Psoas muscle (tissue), 7 donors: ENCODE measurements at regions not wholly inside any gene's neighbourhood (a gene's known extent, or its start where the extent isn't known, plus 50 kb on each side); places are given as distances from the start of the nearest gene placed in this dataset.

Experiments
- ATAC-seq, 4 donors: fragments of 200-7000 bp; cut with Tn5 transposase; one replicate each; pipeline ENCODE4 v1.9.1; 2020; ENCODE audit warnings: moderate library complexity in 3 of 4, mild to moderate bottlenecking in 2 of 4
- DNase-seq, 2 donors: peaks; one replicate each; pipeline ENCODE4 v3.0.0-alpha.2; 2020
- H3K27ac ChIP-seq: fragments of 200-600 bp; one replicate; pipeline ENCODE4 v1.8.0; 2022
- H3K27me3 ChIP-seq, 3 donors: fragments of 200-600 bp in 1 of 3; one replicate each; pipeline versions ENCODE4 v1.6.1 to v1.8.0; 2013 to 2022; ENCODE audit warnings: low read length in 2 of 3, mild to moderate bottlenecking in 2 of 3, moderate library complexity in 1 of 3; ENCODE audit not compliant: insufficient read depth in 3 of 3
- H3K36me3 ChIP-seq, 2 donors: fragments of 200-600 bp in 1 of 2; one replicate each; pipeline versions ENCODE4 v1.6.1 to v1.8.0; 2013 to 2022; ENCODE audit warnings: low read depth in 1 of 2, mild to moderate bottlenecking in 1 of 2, moderate library complexity in 1 of 2; ENCODE audit not compliant: insufficient read depth in 1 of 2
- H3K4me1 ChIP-seq: fragments of 200-600 bp; one replicate; pipeline ENCODE4 v1.8.0; 2022
- H3K4me3 ChIP-seq: fragments of 200-600 bp; one replicate; pipeline ENCODE4 v1.8.0; 2022; ENCODE audit warnings: mild to moderate bottlenecking
- H3K9me3 ChIP-seq: fragments of 200-600 bp; one replicate; pipeline ENCODE4 v1.8.0; 2022
- CTCF ChIP-seq: fragments of 200-600 bp; IDR thresholded peaks from one replicate; pipeline ENCODE4 v1.8.0; 2022; ENCODE audit warnings: antibody characterized with exemption
- WGBS, 3 donors: extraction: QIAGEN DNeasy Blood & Tissue Kit; methylation state at CpG; one replicate each; pipeline versions ENCODE4 v1.1.6 to v1.1.7; 2013; 5-methylcytosine and 5-hydroxymethylcytosine counted together
- intact Hi-C, 2 donors: fragments of 100-400 bp; cut with DNase I; formaldehyde crosslinking; loops; one replicate each; pipeline versions ENCODE4 v1.11.0 to v1.14.2; 2022
- donor health status: healthy with polysubstance abuse.
- donor health status: DM: no; HTN: no; CAD: no; lungs with moderate emphysema.
- donor health status: Bipolar disorder and iron deficiency.
- donor health status: healthy.
- donor health status: DM: yes; HTN: yes; CAD: no.
- donor health status: DM: no; HTN: no; CAD: no.
- donor health status: DM: yes; HTN: yes; CAD: no.

DNA sequence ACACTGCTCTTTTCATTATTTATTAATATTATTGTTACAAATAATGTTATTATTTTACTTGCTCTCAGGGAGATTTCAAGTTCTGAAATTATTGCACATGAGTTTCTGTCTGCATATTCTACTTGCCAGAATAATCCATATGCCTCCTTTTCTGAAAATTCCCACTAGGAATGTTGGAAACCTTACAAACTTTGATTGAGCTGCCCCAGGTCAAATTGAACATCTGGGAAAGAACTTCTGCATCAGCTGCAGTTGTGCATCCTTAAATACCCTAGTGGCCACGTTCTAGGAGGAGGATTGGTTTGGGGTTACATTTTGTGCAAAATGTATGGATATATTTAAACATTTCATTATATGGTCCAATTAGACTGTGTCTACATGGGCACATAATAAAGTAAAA lies 1302.7 kb upstream of the PIK3C3 start:
- no peak for DNase-seq
- whole genome bisulfite sequencing, 3 donors, result 3 to 11% (median 3%) methylated on average over 1 of the region's 1 CpG
- H3K4me3 ChIP-seq, result no peak overlapping the region
- no peaks in the 10 kb centered on the region for H3K4me1 ChIP-seq
- H3K36me3 ChIP-seq, result no peaks in the 10 kb centered on the region
- no peak for ATAC-seq
- no peaks in the 10 kb centered on the region for H3K27me3 ChIP-seq
- H3K27ac ChIP-seq, result no peak overlapping the region
- H3K9me3 ChIP-seq, result no peaks in the 10 kb centered on the region
- intact Hi-C loops, result loop anchor here in 1 of 2 donors (2.0 kb wide), 1 partner anchor 20 kb away; no protein-coding TSS in a partner anchor
- no peak for TF ChIP-seq CTCF

- no peak overlapping the region for H3K4me3 ChIP-seq
Measured at GRCh38 chr18:40651163-40651562, 1303.9 kb upstream of the PIK3C3 start.

DNA sequence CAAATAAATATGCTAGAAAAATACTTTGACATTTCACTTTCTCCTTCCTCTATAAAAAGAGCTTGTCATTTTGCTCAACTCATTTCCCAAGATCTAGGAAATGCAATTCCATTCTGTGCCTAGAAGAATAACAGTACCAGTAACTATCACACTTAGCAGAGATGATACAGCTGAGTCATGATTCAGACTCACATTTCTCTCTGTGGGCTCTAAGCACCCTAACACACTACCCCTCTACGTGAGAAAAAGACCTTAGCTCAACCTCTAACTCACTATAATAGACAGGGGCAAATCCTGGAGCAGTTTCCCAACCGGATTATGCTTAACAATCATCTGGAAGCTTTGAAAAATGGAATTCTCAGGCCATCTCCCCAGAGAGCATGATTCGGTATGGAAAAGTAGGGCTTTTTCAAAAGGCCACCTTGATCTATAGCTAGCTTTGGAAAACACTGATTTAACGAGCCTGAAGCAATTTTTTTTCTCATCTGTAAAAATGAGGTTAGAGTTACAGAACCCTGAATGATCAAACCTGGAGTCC lies 1312.3 kb upstream of the PIK3C3 start:
- Histone ChIP-seq H3K27ac (no peak overlapping the region), H3K4me1 (no peaks in the 10 kb centered on the region), H3K4me3 (no peak overlapping the region), H3K36me3 (no peaks in the 10 kb centered on the region), H3K9me3 (no peaks in the 10 kb centered on the region), H3K27me3 (no peaks in the 10 kb centered on the region)
- TF ChIP-seq CTCF, result no peak
- intact Hi-C loops, result no loop called here
- DNase-seq (no peak), ATAC-seq (no peak)
- 44 to 52% (median 46%) methylated on average over 4 of the region's 4 CpGs for WGBS, 3 donors

More at GRCh38 chr18:40651163-40651562, 1303.9 kb upstream of the PIK3C3 start:
- no peaks in the 10 kb centered on the region for H3K9me3 ChIP-seq
- H3K36me3 ChIP-seq, result no peaks in the 10 kb centered on the region
- intact Hi-C loops, result no loop called here
- WGBS, 3 donors, result 83 to 88% (median 87%) methylated on average over 3 of the region's 3 CpGs
- H3K4me1 ChIP-seq, result no peaks in the 10 kb centered on the region
- TF ChIP-seq CTCF, result no peak
- DNase-seq, result no peak
- H3K27me3 ChIP-seq, result no peaks in the 10 kb centered on the region
- no peak overlapping the region for H3K27ac ChIP-seq
- ATAC-seq, result no peak

GRCh38 chr18:40631319-40631718 lies 1323.7 kb upstream of the PIK3C3 start:
- Histone ChIP-seq H3K4me1 (no peaks in the 10 kb centered on the region), H3K27ac (no peak overlapping the region), H3K27me3 (no peaks in the 10 kb centered on the region), H3K9me3 (peaks cover 9% of the 10 kb centered on the region), H3K4me3 (no peak overlapping the region), H3K36me3 (no peaks in the 10 kb centered on the region)
- TF ChIP-seq CTCF, result no peak
- WGBS, 3 donors, result 89 to 94% (median 91%) methylated on average over 3 of the region's 3 CpGs
- ATAC-seq (no peak), DNase-seq (no peak)
- intact Hi-C loops, result no loop called here

DNA sequence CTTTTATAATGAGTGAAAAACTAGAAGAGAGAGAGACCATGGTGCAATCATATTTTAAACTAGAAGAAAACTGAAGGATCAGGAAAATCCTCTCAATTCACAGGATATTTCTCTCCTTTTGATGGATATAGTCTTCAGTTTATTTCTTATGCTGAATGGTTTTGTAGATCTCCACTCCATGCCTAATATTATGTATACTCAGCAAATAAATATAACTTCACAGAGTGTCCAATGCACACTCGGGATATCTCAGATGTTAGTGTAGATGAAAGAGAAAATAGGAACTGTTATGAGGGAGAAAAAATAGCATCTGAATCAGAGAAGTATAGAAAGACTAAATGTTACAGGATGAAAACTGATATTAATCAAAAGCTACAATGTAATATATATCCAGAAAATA lies 1324.5 kb upstream of the PIK3C3 start:
- WGBS, 3 donors, result 79 to 92% (median 88%) methylated on average over 1 of the region's 1 CpG
- Histone ChIP-seq H3K4me3 (no peak overlapping the region), H3K4me1 (no peaks in the 10 kb centered on the region), H3K36me3 (no peaks in the 10 kb centered on the region), H3K27ac (no peak overlapping the region), H3K27me3 (no peaks in the 10 kb centered on the region), H3K9me3 (peaks cover 9% of the 10 kb centered on the region)
- DNase-seq (no peak), ATAC-seq (no peak)
- TF ChIP-seq CTCF, result no peak
- intact Hi-C loops, result no loop called here
